Testis (tissue), 2 donors: ENCODE measurements at regions not wholly inside any gene's neighbourhood (a gene's known extent, or its start where the extent isn't known, plus 50 kb on each side); places are given as distances from the start of the nearest gene placed in this dataset.

ENCODE experiments used
- POLR2A ChIP-seq: fragments of 450-650 bp; IDR thresholded peaks from one replicate; pipeline ENCODE4 v1.6.1; 2017; ENCODE audit warnings: antibody characterized with exemption, mild to moderate bottlenecking, moderate library complexity
- TF ChIP-seq, protein P1 (sequence below), 3 experiments: fragments of 450-650 bp in 2 of 3; fragments of 200-600 bp in 1 of 3; sonication (generic) in 1 of 3; IDR thresholded peaks; one replicate each; pipeline ENCODE4 v1.5.1; 2016 to 2019; ENCODE audit warnings: antibody characterized with exemption in 3 of 3, mild to moderate bottlenecking in 2 of 3, moderate library complexity in 1 of 3

DNA sequence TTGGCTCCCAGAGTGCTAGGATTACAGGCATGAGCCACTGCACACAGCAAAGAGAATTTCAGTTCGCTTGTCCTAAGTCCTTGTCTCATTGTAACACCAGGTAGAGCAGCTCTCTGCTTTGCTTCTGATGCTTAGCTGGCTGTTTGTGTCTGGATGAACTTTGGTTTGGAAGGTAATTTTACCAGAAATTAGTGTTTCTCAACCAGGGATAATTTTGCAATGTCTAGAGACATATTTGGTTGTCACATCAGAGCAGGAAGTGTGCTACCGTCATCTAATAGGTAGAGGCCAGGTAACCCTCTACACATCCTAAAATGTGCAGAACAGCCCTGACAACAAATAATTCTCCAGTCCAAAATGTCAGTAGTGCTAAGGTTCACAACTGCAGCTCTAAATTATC lies 108.8 kb downstream of the SNX18 start:
- TF ChIP-seq, protein P1, sequence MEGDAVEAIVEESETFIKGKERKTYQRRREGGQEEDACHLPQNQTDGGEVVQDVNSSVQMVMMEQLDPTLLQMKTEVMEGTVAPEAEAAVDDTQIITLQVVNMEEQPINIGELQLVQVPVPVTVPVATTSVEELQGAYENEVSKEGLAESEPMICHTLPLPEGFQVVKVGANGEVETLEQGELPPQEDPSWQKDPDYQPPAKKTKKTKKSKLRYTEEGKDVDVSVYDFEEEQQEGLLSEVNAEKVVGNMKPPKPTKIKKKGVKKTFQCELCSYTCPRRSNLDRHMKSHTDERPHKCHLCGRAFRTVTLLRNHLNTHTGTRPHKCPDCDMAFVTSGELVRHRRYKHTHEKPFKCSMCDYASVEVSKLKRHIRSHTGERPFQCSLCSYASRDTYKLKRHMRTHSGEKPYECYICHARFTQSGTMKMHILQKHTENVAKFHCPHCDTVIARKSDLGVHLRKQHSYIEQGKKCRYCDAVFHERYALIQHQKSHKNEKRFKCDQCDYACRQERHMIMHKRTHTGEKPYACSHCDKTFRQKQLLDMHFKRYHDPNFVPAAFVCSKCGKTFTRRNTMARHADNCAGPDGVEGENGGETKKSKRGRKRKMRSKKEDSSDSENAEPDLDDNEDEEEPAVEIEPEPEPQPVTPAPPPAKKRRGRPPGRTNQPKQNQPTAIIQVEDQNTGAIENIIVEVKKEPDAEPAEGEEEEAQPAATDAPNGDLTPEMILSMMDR (IDR thresholded peaks at IDR 0.05) = no peak
- TF ChIP-seq POLR2A = no peak
